ENCODE measurements at regions not wholly inside any gene's neighbourhood (a gene's known extent, or its start where the extent isn't known, plus 50 kb on each side); places are given as distances from the start of the nearest gene placed in this dataset.

GRCh38 chr7:46744957-46745706, 824.1 kb upstream of the IGFBP3 start:
- no peak for TF ChIP-seq CTCF (IDR thresholded peaks at IDR 0.05; ENCODE audit: extremely low read depth, missing control alignments)
- no peak for DNase-seq (ENCODE audit: low spot score)

GRCh38 chr7:46742601-46743000, 821.5 kb upstream of the IGFBP3 start:
- DNase-seq (ENCODE audit: low spot score): no peak
- no peak for TF ChIP-seq CTCF (IDR thresholded peaks at IDR 0.05; ENCODE audit: extremely low read depth, missing control alignments)

- no peak for TF ChIP-seq CTCF (IDR thresholded peaks at IDR 0.05; ENCODE audit: extremely low read depth, missing control alignments)
- DNase-seq (ENCODE audit: low spot score): no peak
Observed at GRCh38 chr7:46741938-46742540, 821.0 kb upstream of the IGFBP3 start.

- no peak for DNase-seq (ENCODE audit: low spot score)
- no peak for TF ChIP-seq CTCF (IDR thresholded peaks at IDR 0.05; ENCODE audit: extremely low read depth, missing control alignments)
Observed at GRCh38 chr7:46741181-46741580, 820.1 kb upstream of the IGFBP3 start.

GRCh38 chr7:46739518-46740234, 818.6 kb upstream of the IGFBP3 start:
- no peak for DNase-seq (ENCODE audit: low spot score)
- no peak for TF ChIP-seq CTCF (IDR thresholded peaks at IDR 0.05; ENCODE audit: extremely low read depth, missing control alignments)

GRCh38 chr7:46738796-46739195, 817.7 kb upstream of the IGFBP3 start:
- no peak for TF ChIP-seq CTCF (IDR thresholded peaks at IDR 0.05; ENCODE audit: extremely low read depth, missing control alignments)
- DNase-seq (ENCODE audit: low spot score): no peak

GRCh38 chr7:46738165-46738564, 817.1 kb upstream of the IGFBP3 start:
- DNase-seq (ENCODE audit: low spot score): no peak
- TF ChIP-seq CTCF (IDR thresholded peaks at IDR 0.05; ENCODE audit: extremely low read depth, missing control alignments): no peak
